ENCODE measurements at regions not wholly inside any gene's neighbourhood (a gene's known extent, or its start where the extent isn't known, plus 50 kb on each side); places are given as distances from the start of the nearest gene placed in this dataset.
"Not testable (repeated sequence)": the region's sequence is repeated elsewhere in the genome, so short reads cannot be mapped to it uniquely, and the experiment has no call there.

- DNase-seq = no peak
These were observed 504.5 kb downstream of the NFIB start for GRCh38 chr9:13809401-13809800.

- DNase-seq = no peak
These were observed 506.8 kb downstream of the NFIB start for GRCh38 chr9:13807118-13807517.

- no peak for DNase-seq
These were observed 507.2 kb downstream of the NFIB start for GRCh38 chr9:13806714-13807113.

GRCh38 chr9:13805546-13805945, 508.4 kb downstream of the NFIB start:
- DNase-seq = no peak

- no peak for DNase-seq
These were observed 509.4 kb downstream of the NFIB start for GRCh38 chr9:13804532-13804931.

GRCh38 chr9:13800776-13801175, 513.2 kb downstream of the NFIB start:
- DNase-seq = no peak

- DNase-seq = not testable (repeated sequence)
These were observed 516.2 kb downstream of the NFIB start for GRCh38 chr9:13797701-13798100.

- no peak for DNase-seq
These were observed 512.3 kb upstream of the MPDZ start for GRCh38 chr9:13791816-13792215.

GRCh38 chr9:13790055-13790454, 510.6 kb upstream of the MPDZ start:
- DNase-seq = no peak

- DNase-seq = no peak
These were observed 507.8 kb upstream of the MPDZ start for GRCh38 chr9:13787234-13787833.

GRCh38 chr9:13786711-13787110, 507.2 kb upstream of the MPDZ start:
- DNase-seq = no peak

- DNase-seq = no peak
These were observed 506.6 kb upstream of the MPDZ start for GRCh38 chr9:13786131-13786530.

GRCh38 chr9:13779106-13779505, 499.6 kb upstream of the MPDZ start:
- no peak for DNase-seq

- DNase-seq = no peak
These were observed 499.1 kb upstream of the MPDZ start for GRCh38 chr9:13778631-13779030.

GRCh38 chr9:13770956-13771355, 491.5 kb upstream of the MPDZ start:
- no peak for DNase-seq

- no peak for DNase-seq
These were observed 490.1 kb upstream of the MPDZ start for GRCh38 chr9:13769641-13770040.

GRCh38 chr9:13769006-13769405, 489.5 kb upstream of the MPDZ start:
- DNase-seq = no peak

- DNase-seq = no peak
These were observed 482.7 kb upstream of the MPDZ start for GRCh38 chr9:13762209-13762608.

- no peak for DNase-seq
These were observed 480.1 kb upstream of the MPDZ start for GRCh38 chr9:13759551-13759950.

- no peak for DNase-seq
These were observed 479.4 kb upstream of the MPDZ start for GRCh38 chr9:13758936-13759335.

GRCh38 chr9:13756943-13757342, 477.5 kb upstream of the MPDZ start:
- no peak for DNase-seq

GRCh38 chr9:13755551-13755950, 476.1 kb upstream of the MPDZ start:
- no peak for DNase-seq

GRCh38 chr9:13750639-13751038, 471.1 kb upstream of the MPDZ start:
- DNase-seq = no peak

- no peak for DNase-seq
These were observed 470.6 kb upstream of the MPDZ start for GRCh38 chr9:13750061-13750460.

- no peak for DNase-seq
These were observed 467.4 kb upstream of the MPDZ start for GRCh38 chr9:13746876-13747275.
